T-helper 1 cell treated with Interleukin-12 subunit alpha and Interleukin-12 subunit beta and Interleukin-4 antibody, amounts not matched to agents 30 μg/mL and 1 μg/mL, for 36 hours (primary cell): ENCODE measurements at regions not wholly inside any gene's neighbourhood (a gene's known extent, or its start where the extent isn't known, plus 50 kb on each side); places are given as distances from the start of the nearest gene placed in this dataset.

ENCODE experiments used
- H3K27ac Mint-ChIP-seq: one replicate; pipeline ENCODE4 v1.8.0; 2021; ENCODE audit warnings: mild to moderate bottlenecking, mixed read lengths
- H3K27me3 Mint-ChIP-seq: one replicate; pipeline ENCODE4 v1.8.0; 2021; ENCODE audit warnings: low read depth, mixed read lengths
- H3K36me3 Mint-ChIP-seq: one replicate; pipeline ENCODE4 v1.8.0; 2021; ENCODE audit warnings: low read depth, mixed read lengths
- H3K4me1 Mint-ChIP-seq: one replicate; pipeline ENCODE4 v1.8.0; 2021; ENCODE audit warnings: low read depth, mixed read lengths
- H3K4me3 Mint-ChIP-seq: one replicate; pipeline ENCODE4 v1.8.0; 2021; ENCODE audit warnings: mild to moderate bottlenecking, moderate library complexity, mixed read lengths
- H3K9me3 Mint-ChIP-seq: one replicate; pipeline ENCODE4 v1.8.0; 2021; ENCODE audit warnings: mixed read lengths

DNA sequence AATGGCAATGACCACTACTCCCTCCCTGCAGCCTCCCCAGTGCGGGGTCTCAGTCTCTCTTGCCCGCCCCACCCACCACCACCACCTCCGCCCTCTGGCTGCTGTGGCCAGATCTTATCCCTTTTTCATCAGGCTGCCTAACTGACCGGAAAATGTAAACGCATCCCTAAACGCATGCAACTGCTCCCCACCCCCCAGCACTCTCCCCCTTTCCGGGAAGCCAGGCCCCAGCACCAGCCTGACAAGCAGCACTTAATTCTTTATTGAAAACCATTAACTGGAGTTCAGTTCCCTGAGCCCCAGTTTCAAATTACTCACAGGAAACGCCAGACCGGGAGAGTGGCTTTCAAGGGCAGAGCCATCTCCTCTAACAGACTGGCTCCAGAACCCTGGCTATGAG is 147.7 kb downstream of the DMRTA2 start:
- Mint-ChIP-seq H3K4me3 (no peak overlapping the region), H3K27ac (no peak overlapping the region), H3K36me3 (no peaks in the 10 kb centered on the region), H3K4me1 (no peaks in the 10 kb centered on the region), H3K9me3 (no peaks in the 10 kb centered on the region), H3K27me3 (no peaks in the 10 kb centered on the region)

DNA sequence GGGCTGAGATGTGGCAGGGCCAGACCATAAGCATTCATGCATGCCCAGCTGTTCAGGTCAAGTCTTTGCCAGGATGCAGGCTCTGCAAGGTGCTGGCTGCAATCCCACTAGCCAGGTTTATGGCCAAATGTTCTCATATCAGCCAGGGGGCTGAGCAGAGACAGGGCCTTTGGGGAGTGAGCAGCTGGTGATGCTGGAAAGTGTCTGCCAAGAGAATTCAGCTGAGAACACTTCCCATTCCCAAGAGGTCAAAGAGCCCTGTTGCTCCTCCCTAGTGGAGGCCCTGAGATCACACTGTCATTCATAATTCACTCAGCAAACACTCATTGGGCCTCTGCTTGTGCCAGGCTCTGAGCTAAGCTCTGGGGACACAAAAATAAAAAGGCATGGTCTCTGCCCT is 150.3 kb downstream of the DMRTA2 start:
- Mint-ChIP-seq H3K27ac (no peak overlapping the region), H3K27me3 (no peaks in the 10 kb centered on the region), H3K4me3 (no peak overlapping the region), H3K9me3 (no peaks in the 10 kb centered on the region), H3K36me3 (no peaks in the 10 kb centered on the region), H3K4me1 (no peaks in the 10 kb centered on the region)

DNA sequence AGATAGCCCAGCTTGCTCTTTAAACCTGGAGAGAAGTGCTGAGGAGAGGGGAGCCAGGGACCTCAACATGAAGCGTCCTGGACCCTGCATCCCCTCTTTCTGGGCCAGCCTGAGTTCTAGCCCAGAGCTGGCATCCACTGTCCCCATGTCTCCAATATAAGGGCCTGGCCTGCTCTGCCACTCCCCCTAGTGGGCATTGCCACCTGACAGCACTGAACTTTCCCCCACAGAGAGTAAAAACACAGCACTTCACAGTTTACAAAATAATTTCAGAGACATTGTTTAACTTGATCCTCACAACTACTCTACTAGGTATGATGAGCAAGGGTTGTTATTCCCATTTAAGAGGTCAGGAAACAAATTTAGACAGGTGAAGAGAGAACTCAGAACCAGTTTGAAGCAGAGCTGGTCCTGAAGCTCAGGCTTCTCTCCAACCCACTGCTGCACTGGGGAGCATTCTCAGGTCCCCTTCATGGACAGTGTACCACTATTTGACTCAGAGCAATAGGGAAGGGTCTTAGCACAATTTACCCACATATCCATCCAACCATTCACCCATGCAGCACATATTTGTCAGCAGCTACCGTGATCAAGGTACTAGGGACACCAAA is 151.2 kb downstream of the DMRTA2 start:
- Mint-ChIP-seq H3K27me3 (no peaks in the 10 kb centered on the region), H3K9me3 (no peaks in the 10 kb centered on the region), H3K36me3 (no peaks in the 10 kb centered on the region), H3K27ac (no peak overlapping the region), H3K4me1 (no peaks in the 10 kb centered on the region), H3K4me3 (no peak overlapping the region)

DNA sequence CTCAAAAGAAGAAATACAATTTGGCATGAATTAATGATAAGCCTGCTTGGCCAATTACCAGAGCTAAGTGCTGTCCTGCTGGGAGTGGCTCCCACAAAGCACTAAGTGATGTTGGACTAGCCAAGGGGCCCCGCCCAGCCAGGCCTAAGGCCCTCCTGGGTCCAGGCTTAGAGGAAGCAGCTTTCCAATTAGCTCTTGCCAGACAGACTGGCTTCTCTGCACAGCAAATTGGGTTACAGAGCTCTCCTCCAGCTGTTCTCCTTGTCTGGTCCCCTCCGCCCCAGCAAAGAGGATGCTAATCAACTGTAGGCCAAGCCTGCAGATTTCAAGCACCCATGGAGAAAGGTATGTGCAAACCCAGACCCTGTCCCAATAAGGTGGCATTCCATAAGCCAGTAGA is 151.9 kb downstream of the DMRTA2 start:
- H3K4me3 Mint-ChIP-seq = no peak overlapping the region
- no peaks in the 10 kb centered on the region for H3K9me3 Mint-ChIP-seq
- no peaks in the 10 kb centered on the region for H3K4me1 Mint-ChIP-seq
- no peaks in the 10 kb centered on the region for H3K36me3 Mint-ChIP-seq
- no peaks in the 10 kb centered on the region for H3K27me3 Mint-ChIP-seq
- H3K27ac Mint-ChIP-seq = no peak overlapping the region

DNA sequence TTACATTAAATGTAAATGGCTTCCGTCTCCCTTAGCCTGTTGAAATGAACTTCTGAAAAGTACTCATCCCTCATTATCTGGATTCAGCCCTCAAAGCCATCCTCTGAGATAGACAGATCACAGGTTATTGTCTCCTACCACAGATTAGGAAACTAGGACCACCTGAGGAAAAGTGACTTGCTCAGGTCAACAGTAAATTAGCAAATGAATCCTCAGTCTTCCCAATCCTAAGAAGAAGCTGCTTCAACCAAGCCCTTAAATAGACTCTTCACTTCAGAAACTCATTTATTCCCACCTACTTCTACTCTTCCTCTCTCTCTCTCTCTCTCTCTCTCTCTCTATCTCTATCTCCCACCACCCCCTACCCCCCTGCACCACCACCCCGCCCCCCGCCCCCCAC is 152.3 kb downstream of the DMRTA2 start:
- Mint-ChIP-seq H3K4me1 (no peaks in the 10 kb centered on the region), H3K9me3 (no peaks in the 10 kb centered on the region), H3K4me3 (no peak overlapping the region), H3K27ac (no peak overlapping the region), H3K27me3 (no peaks in the 10 kb centered on the region), H3K36me3 (no peaks in the 10 kb centered on the region)

DNA sequence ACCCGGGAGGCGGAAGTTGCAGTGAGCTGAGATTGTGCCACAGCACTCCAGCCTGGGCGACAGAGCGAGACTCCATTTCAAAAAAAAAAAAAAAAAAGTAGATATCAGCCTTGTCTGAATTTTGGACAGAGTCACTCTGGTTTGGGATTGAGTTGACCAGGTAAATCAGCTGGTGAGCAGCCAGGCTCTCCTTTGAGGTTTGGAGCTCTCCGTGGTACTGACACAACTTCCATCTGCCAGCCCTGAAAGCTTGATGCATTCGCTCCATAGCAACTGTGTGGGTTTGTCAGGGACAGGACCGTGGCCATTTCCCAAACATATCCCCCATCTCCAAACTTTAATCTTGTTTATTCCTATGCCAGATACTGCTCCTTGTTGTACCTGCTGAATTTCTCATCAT is 155.2 kb downstream of the DMRTA2 start:
- H3K27ac Mint-ChIP-seq = no peak overlapping the region
- no peaks in the 10 kb centered on the region for H3K36me3 Mint-ChIP-seq
- no peaks in the 10 kb centered on the region for H3K27me3 Mint-ChIP-seq
- no peaks in the 10 kb centered on the region for H3K9me3 Mint-ChIP-seq
- H3K4me1 Mint-ChIP-seq = no peaks in the 10 kb centered on the region
- no peak overlapping the region for H3K4me3 Mint-ChIP-seq

DNA sequence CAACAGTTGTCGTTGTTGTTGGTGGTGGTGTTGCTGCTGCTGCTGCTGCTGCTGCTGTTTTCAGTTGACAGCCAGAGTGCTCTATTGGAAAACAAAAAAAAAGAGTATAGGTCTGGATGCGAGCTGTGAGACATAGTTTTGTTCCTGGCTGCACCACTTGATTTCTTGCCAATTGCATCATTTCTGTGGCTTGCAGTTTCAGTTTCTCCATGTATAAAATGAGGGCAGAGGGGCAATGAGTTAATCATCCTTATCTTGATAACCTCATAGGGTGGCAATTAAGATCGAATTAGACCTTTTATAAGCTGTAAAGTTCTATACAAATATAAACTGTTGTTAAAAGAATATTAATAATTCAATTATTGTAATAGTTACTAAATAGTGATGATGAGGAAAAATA is 156.7 kb downstream of the DMRTA2 start:
- Mint-ChIP-seq H3K27me3 (no peaks in the 10 kb centered on the region), H3K4me3 (no peak overlapping the region), H3K4me1 (no peaks in the 10 kb centered on the region), H3K27ac (no peak overlapping the region), H3K36me3 (no peaks in the 10 kb centered on the region), H3K9me3 (no peaks in the 10 kb centered on the region)

DNA sequence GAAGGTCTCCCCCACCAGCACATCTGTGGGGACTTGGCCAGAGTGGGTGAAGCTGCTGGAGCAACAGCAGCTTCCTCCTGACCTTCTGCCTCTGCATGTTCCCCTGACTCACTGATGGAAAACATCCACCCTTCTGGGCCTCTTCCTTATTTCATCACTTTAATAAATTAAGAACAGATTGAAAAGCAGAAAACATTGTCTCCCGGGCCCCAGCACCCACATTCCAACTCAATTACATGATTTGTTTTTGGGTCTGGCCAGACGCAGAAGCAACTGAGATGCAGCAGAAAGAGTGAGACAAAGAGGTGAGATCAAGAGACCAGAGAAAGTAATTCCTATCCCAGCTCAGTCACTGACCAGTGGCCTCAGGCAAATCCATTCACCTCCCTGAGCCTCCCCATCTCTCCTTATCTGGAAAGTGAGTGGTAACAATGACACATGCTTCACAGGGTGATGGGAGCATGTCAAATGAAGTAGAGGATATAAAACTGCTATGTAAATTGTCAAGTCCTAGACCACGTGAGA is 157.1 kb downstream of the ELAVL4 start:
- Mint-ChIP-seq H3K4me3 (no peak overlapping the region), H3K27me3 (no peaks in the 10 kb centered on the region), H3K36me3 (no peaks in the 10 kb centered on the region), H3K4me1 (no peaks in the 10 kb centered on the region), H3K9me3 (no peaks in the 10 kb centered on the region), H3K27ac (no peak overlapping the region)

DNA sequence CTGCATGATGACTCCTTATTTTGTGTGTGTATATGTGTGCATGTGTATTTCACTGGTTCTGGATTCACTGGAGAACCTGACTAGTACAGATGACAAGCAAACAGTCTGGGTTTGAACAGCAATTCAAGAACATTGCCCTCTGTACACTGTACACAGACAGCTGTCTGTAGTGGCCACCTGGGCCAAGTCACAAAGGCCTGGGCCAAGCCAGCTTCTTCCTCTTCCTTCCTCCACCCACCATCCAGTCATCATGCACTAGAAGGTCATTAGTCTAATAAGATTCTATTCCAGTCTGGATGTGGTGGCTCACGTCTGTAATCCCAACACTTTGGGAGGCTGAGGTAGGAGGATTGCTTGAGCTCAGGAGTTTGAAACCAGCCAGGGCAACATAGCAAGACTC is 155.9 kb downstream of the ELAVL4 start:
- Mint-ChIP-seq H3K27me3 (no peaks in the 10 kb centered on the region), H3K4me3 (no peak overlapping the region), H3K4me1 (no peaks in the 10 kb centered on the region), H3K9me3 (no peaks in the 10 kb centered on the region), H3K27ac (no peak overlapping the region), H3K36me3 (no peaks in the 10 kb centered on the region)

DNA sequence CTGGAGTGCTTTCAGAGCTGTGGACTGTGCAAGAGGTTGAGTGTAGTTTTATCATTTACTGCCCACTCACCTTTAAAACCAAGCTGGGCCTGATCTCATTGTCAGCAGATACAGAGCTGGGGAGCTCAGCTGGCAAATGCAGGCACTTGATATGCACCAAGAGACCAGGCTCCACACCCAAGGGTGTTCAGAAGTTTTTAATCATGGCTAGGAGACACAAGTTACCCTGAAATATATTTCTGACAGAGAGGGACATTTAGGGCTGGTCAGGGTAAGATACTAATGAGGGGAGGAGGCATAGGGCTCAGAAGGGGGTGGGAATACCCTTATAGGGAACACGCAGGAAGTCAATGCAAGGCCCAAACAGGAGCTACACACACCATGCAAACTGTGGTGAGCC is 153.7 kb downstream of the ELAVL4 start:
- no peaks in the 10 kb centered on the region for H3K9me3 Mint-ChIP-seq
- H3K4me1 Mint-ChIP-seq = no peaks in the 10 kb centered on the region
- H3K27ac Mint-ChIP-seq = no peak overlapping the region
- H3K36me3 Mint-ChIP-seq = no peaks in the 10 kb centered on the region
- no peaks in the 10 kb centered on the region for H3K27me3 Mint-ChIP-seq
- H3K4me3 Mint-ChIP-seq = no peak overlapping the region

DNA sequence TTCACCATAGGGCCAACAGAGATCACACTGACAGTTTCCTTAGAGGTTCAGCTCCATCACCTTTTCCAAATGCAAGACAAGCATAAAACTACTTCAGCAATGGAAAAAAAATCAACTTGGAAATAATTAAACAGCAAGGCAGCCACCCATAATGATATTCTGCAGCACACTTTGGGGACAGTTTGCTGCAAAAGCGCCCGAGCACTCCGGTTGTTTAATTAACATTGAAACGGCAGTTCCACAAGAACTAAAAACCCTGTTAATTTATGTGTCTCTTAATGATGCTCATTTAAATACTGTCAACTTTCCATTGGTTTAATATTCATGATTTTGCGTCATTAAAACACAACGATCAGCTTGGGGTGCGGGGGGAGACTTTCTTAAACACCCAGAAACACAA is 153.2 kb downstream of the ELAVL4 start:
- Mint-ChIP-seq H3K4me3 (no peak overlapping the region), H3K36me3 (no peaks in the 10 kb centered on the region), H3K9me3 (no peaks in the 10 kb centered on the region)

DNA sequence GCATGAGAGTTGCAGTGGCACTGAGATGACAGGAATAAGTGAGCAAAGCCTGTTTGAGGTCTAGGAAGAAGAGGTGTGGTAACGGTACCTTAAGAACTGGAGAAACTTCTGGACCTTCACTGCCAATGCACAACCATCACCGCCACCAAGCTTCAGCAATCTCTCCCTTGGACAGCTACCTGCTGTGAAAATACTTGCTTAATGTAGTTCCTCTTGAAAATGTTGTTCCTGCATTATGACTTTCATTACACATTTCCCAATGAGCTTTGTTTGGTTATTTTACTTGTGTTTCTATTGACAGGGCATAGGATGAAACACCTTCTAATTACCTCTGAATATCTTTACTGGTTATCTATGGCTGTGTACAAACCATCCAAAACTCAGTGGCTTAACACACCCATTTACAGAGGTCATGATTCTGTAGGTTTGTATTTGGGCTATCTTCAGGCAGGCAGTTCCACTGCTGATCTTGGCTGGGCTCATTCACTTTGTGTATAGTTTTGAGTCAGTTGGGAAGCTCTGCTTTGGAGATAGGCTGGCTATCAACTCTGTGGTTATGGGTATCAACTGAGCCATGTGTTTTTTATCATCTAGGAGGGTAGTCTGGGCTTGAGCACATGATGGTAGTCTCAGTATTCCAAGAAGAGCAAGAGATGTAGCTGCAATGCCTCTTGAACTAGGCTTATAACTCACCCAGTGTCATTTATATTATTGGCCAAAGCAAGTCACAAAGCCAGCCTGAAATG is 149.4 kb downstream of the ELAVL4 start:
- H3K9me3 Mint-ChIP-seq = no peaks in the 10 kb centered on the region
- no peak overlapping the region for H3K4me3 Mint-ChIP-seq
- H3K36me3 Mint-ChIP-seq = no peaks in the 10 kb centered on the region
- H3K27me3 Mint-ChIP-seq = no peaks in the 10 kb centered on the region
- H3K4me1 Mint-ChIP-seq = no peaks in the 10 kb centered on the region
- H3K27ac Mint-ChIP-seq = no peak overlapping the region

More for the DNA sequence above, 153.2 kb downstream of the ELAVL4 start:
- H3K27me3 Mint-ChIP-seq = no peaks in the 10 kb centered on the region
- H3K27ac Mint-ChIP-seq = no peak overlapping the region
- no peaks in the 10 kb centered on the region for H3K4me1 Mint-ChIP-seq

DNA sequence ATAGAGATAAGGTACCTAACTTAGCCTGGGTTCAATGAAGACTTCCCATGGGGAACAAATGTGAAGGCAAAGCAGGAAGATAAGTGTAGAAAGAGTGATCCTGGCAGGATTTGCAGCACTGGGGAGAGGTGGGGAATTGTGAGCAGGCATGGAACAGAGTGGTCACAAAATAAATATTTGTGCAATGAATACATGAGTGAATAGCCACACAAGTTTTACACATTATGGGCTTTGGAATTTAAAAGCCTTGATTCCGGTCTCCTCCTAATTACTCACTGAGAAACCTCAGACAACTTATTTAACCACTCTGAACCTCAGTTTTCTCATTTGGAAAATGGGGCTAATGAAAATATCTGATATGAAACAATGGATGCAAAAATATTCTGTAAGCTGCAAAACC is 148.3 kb downstream of the ELAVL4 start:
- H3K36me3 Mint-ChIP-seq = no peaks in the 10 kb centered on the region
- H3K27ac Mint-ChIP-seq = no peak overlapping the region
- no peaks in the 10 kb centered on the region for H3K9me3 Mint-ChIP-seq
- H3K4me1 Mint-ChIP-seq = no peaks in the 10 kb centered on the region
- H3K27me3 Mint-ChIP-seq = no peaks in the 10 kb centered on the region
- H3K4me3 Mint-ChIP-seq = no peak overlapping the region
